Spinal cord (tissue), 9 donors: ENCODE measurements at regions not wholly inside any gene's neighbourhood (a gene's known extent, or its start where the extent isn't known, plus 50 kb on each side); places are given as distances from the start of the nearest gene placed in this dataset.
"Not testable (repeated sequence)": the region's sequence is repeated elsewhere in the genome, so short reads cannot be mapped to it uniquely, and the experiment has no call there.

Source experiments
- DNase-seq, 6 donors: peaks; one replicate each; pipeline versions ENCODE4 v3.0.0 to v3.0.0-alpha.2; 2013 to 2015; ENCODE audit warnings: low spot score in 6 of 6, low read depth in 4 of 6
- H3K27ac ChIP-seq: one replicate; pipeline ENCODE4 v1.5.1; 2013; ENCODE audit warnings: low read depth, low read length, control low read depth
- H3K27me3 ChIP-seq: one replicate; pipeline ENCODE4 v1.6.1; 2013; ENCODE audit warnings: low read length; ENCODE audit not compliant: control insufficient read depth, insufficient read depth
- H3K36me3 ChIP-seq: one replicate; pipeline ENCODE4 v1.6.1; 2013; ENCODE audit warnings: low read length; ENCODE audit not compliant: control insufficient read depth, insufficient read depth
- H3K4me1 ChIP-seq: one replicate; pipeline ENCODE4 v1.6.1; 2013; ENCODE audit warnings: low read length; ENCODE audit not compliant: control insufficient read depth, insufficient read depth
- H3K4me3 ChIP-seq: one replicate; pipeline ENCODE4 v1.5.1; 2013; ENCODE audit warnings: low read depth, low read length, control low read depth
- H3K9me3 ChIP-seq: one replicate; pipeline ENCODE4 v1.6.1; 2013; ENCODE audit warnings: low read length; ENCODE audit not compliant: control insufficient read depth, insufficient read depth
- WGBS: methylation state at CpG from one replicate; pipeline ENCODE4 v1.1.5; 2013; ENCODE audit warnings: missing lambda C conversion rate; ENCODE audit not compliant: insufficient coverage; 5-methylcytosine and 5-hydroxymethylcytosine counted together
- donor health status: healthy.

DNA sequence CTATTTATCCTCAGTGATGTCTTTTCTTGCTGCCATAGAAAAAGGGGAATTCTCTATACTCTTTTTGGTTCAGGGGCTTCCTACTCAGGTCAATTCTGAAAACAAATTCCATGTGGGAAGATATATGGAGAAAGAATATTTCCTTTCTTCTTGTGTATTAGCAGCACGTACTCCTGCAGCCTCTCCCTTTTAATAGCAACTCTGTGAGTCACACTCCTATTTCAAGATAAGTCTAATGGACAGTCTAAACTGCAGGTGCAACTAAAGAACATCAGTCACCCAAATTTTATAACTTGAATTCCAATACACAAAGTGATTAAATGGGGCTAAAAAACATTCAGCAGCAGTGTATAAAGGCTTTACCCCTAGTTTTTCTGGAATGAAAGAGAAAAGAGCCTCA is 942.2 kb downstream of the CNTNAP5 start:
- DNase-seq = peak in 1 of 6 donors; percentile 33
- no CpG with 5 or more reads among the region's 1 CpG for WGBS
- Histone ChIP-seq H3K4me1 (peaks cover 3% of the 10 kb centered on the region), H3K27ac (no peak overlapping the region), H3K4me3 (no peak overlapping the region), H3K36me3 (no peaks in the 10 kb centered on the region), H3K9me3 (no peaks in the 10 kb centered on the region), H3K27me3 (no peaks in the 10 kb centered on the region)

DNA sequence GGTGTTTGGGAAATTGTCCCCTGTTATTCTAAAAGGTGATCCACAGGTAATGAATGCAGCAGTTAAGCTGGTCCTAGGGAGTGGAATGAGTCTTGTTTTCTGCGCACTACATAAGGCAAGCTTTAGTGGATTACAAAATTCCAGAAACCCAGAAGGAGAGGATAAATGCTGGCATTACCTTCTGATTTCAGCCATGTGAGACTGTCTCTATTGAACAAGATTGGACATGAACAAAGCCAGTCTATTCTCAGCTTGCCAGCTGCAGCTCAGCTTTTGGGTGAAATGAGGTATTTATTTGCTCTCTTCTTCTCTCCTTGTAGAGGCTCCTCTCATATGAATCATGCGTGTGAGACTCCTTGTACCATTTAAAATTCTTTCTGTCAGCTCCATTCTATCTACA is 944.9 kb downstream of the CNTNAP5 start:
- H3K9me3 ChIP-seq = no peaks in the 10 kb centered on the region
- no peak overlapping the region for H3K27ac ChIP-seq
- no peak overlapping the region for H3K4me3 ChIP-seq
- peaks cover 3% of the 10 kb centered on the region for H3K4me1 ChIP-seq
- peak in 4 of 6 donors; percentile 21 to 66 (median 50) for DNase-seq
- no peaks in the 10 kb centered on the region for H3K36me3 ChIP-seq
- no peaks in the 10 kb centered on the region for H3K27me3 ChIP-seq
- 80% methylated on average over 1 of the region's 2 CpGs for WGBS

DNA sequence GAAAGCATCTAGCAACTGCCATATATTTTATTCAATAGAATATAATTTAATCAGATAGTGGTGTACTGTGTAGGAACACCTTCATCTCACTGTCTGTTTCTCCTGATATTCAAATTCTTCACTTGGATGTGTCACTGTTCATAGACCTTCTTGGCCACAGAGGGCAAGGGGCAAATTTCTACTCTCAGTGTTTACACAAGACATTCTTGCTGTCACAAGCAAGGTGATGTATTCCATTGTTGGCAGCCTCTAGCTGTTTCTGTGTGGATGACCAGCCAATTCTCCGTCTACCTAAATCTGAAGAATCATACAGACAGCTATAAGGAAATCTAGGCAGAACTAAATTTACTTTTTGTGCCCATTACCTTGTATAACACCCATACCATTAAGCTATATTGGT is 948.3 kb downstream of the CNTNAP5 start:
- WGBS = no CpG with 5 or more reads among the region's 1 CpG
- Histone ChIP-seq H3K9me3 (no peaks in the 10 kb centered on the region), H3K27ac (no peak overlapping the region), H3K36me3 (no peaks in the 10 kb centered on the region), H3K4me3 (no peak overlapping the region), H3K27me3 (no peaks in the 10 kb centered on the region), H3K4me1 (peaks cover 3% of the 10 kb centered on the region)
- no peak for DNase-seq

DNA sequence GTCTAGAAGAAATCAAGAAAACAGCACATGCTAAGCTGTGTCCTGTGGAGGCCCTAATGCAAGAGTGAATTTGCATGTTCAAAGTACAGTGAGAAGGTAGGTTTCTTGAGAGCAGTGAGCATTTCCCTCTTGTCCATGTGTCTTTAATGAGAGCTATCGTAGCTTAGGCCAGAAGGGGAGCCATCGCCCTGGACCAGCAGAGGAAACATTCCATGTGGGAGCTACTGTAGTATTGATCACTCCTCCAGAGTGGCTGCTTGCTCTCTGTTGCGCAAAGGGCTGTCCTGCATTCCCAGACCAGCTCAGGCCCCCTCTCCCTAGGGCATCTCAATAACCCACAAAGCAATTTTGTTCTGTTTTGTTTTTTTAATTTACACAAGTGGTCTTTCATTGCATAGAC is 950.1 kb downstream of the CNTNAP5 start:
- no peak for DNase-seq
- no peak overlapping the region for H3K4me3 ChIP-seq
- H3K27me3 ChIP-seq = no peaks in the 10 kb centered on the region
- 100% methylated on average over 1 of the region's 3 CpGs for WGBS
- no peak overlapping the region for H3K27ac ChIP-seq
- no peaks in the 10 kb centered on the region for H3K9me3 ChIP-seq
- no peaks in the 10 kb centered on the region for H3K4me1 ChIP-seq
- H3K36me3 ChIP-seq = no peaks in the 10 kb centered on the region

DNA sequence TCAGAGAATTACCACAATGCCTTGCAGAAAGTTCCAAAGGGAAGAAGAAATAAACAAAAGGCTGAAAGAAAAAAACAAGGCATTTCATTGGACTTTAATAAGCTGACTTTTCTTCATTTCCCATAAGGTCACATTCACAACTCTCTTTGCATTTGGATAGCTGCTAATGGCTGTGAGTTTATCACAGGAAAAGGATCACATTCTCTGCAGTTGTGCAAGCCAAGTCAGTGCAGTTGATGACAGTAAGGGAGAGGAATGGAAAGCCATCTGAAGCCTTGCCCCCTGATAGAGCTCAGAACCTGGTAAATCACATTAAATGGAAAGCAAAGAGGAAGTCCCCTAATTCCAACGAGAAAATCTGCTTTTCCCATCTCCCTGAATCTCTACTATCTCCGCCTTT is 950.6 kb downstream of the CNTNAP5 start:
- DNase-seq = no peak
- no CpG with 5 or more reads among the region's 2 CpGs for WGBS
- Histone ChIP-seq H3K4me3 (no peak overlapping the region), H3K27me3 (no peaks in the 10 kb centered on the region), H3K27ac (no peak overlapping the region), H3K9me3 (no peaks in the 10 kb centered on the region), H3K4me1 (no peaks in the 10 kb centered on the region), H3K36me3 (no peaks in the 10 kb centered on the region)

DNA sequence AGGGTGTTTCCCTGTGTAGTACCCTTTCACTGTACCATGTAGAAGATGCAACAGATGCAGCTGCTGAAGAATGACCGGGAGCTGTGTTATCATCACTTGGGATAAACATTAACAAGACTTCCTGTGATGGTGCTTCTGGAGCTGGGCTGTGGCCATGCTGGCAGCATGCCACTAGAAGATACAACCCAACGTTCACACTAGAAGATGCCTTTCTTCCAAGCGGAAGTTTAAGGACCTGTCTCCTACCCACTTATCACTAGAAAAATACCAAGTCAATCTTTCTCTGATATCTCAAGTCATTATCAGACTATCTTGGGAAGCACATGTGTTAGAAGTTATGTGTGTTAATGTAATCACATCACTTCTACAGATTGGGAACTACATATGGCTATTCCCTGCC is 953.5 kb downstream of the CNTNAP5 start:
- Histone ChIP-seq H3K4me3 (no peak overlapping the region), H3K9me3 (no peaks in the 10 kb centered on the region), H3K27me3 (no peaks in the 10 kb centered on the region), H3K36me3 (no peaks in the 10 kb centered on the region), H3K27ac (no peak overlapping the region), H3K4me1 (no peaks in the 10 kb centered on the region)
- 83% methylated on average over 1 of the region's 3 CpGs for WGBS
- DNase-seq = no peak

DNA sequence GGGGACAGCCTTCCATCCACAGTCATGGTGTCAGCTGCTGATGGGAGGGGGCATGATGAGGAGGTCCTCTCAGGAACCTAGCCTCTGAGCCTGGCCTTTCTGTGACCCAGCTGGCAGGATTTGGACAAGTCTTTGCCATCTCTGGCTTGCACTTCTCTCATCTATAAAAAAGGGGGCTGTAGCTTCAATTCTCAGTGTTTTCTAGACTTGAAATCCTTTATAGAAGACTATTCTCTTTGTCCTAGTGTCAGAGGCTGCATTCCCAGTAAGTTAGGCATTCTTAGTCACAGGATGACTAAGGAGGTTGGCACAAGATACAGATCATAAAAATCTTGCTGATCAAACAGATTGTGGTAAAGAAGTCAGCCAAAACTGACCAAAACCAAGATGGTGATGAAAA is 958.5 kb downstream of the CNTNAP5 start:
- H3K27me3 ChIP-seq = no peaks in the 10 kb centered on the region
- H3K27ac ChIP-seq = no peak overlapping the region
- no peak for DNase-seq
- no peaks in the 10 kb centered on the region for H3K4me1 ChIP-seq
- no peaks in the 10 kb centered on the region for H3K9me3 ChIP-seq
- no peak overlapping the region for H3K4me3 ChIP-seq
- H3K36me3 ChIP-seq = no peaks in the 10 kb centered on the region

DNA sequence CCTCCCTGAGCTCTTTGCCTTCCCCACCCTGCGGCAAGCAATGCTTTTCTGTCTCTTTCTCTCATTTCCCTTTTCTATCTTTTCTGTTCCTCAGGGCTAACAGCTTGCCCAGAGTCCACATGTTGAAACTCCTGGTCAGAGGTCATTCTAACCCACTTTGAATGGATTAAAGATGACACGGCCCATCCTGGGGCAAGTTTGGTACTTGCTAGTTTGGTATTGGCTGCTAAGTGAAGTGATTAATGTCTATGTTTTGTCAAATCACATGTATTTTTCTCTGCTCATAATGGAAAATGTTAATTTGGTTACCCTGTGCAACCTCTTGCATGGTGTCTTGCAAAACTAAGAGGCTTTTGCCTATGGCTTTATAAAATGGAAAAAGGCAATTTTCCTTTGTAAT is 960.2 kb downstream of the CNTNAP5 start:
- Histone ChIP-seq H3K36me3 (no peaks in the 10 kb centered on the region), H3K27me3 (no peaks in the 10 kb centered on the region), H3K4me1 (no peaks in the 10 kb centered on the region), H3K27ac (no peak overlapping the region), H3K9me3 (no peaks in the 10 kb centered on the region), H3K4me3 (no peak overlapping the region)
- 74% methylated on average over 2 of the region's 2 CpGs for WGBS
- no peak for DNase-seq

DNA sequence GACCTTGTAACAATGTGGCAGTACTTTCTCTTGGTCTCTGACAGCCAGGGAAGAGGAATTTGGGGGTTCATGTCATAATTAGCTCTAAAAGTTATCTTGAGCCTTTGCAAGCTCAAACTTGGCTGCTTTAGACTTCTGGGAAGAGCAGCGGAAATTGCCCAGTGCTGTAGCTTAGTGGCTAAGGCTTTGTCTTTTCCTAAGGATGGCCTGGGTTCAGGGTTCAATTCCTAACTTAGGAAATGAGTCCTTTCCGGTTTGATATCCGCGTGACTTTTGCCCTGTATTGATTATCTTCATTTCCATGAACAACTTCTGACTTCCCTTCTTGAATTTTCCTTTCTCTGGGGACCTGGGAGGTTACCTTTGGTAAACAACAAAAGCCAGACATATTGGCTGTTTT is 961.0 kb downstream of the CNTNAP5 start:
- Histone ChIP-seq H3K9me3 (no peaks in the 10 kb centered on the region), H3K4me1 (no peaks in the 10 kb centered on the region), H3K27ac (no peak overlapping the region), H3K27me3 (no peaks in the 10 kb centered on the region), H3K36me3 (no peaks in the 10 kb centered on the region), H3K4me3 (no peak overlapping the region)
- DNase-seq = no peak
- 100% methylated on average over 1 of the region's 4 CpGs for WGBS

DNA sequence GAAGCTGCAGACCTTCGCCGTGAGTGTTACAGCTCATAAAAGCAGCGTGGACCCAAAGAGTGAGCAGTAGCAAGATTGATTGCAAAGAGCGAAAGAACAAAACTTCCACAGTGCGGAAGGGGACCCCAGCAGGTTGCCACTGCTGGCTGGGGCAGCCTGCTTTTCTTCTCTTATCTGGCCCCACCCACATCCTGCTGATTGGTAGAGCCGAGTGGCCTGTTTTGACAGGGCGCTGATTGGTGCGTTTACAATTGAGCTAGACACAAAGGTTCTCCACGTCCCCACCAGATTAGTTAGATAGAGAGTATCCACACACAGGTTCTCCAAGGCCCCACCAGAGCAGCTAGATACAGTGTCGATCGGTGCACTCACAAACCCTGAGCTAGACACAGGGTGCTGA is 961.8 kb downstream of the CNTNAP5 start:
- 90% methylated on average over 5 of the region's 11 CpGs for WGBS
- not testable (repeated sequence) for DNase-seq, H3K27me3 ChIP-seq, H3K36me3 ChIP-seq, H3K27ac ChIP-seq, H3K9me3 ChIP-seq, H3K4me3 ChIP-seq, H3K4me1 ChIP-seq
